Stimulated activated CD4-positive, alpha-beta T cell treated with anti-CD3 and anti-CD28 coated beads, Interleukin-12 subunit alpha, Interleukin-12 subunit beta, amount 100 ng/mL, for 48 hours (primary cell): ENCODE measurements at regions not wholly inside any gene's neighbourhood (a gene's known extent, or its start where the extent isn't known, plus 50 kb on each side); places are given as distances from the start of the nearest gene placed in this dataset.
"Not testable (repeated sequence)": the region's sequence is repeated elsewhere in the genome, so short reads cannot be mapped to it uniquely, and the experiment has no call there.

Source experiments
- DNase-seq, 3 donors: peaks; one replicate each; pipeline ENCODE4 v3.0.0-alpha.2; 2020; ENCODE audit warnings: low read depth in 2 of 3, low spot score in 1 of 3

- DNase-seq, result no peak
Measured at GRCh38 chr6:66210964-66211363, 503.9 kb upstream of the EYS start.

- no peak for DNase-seq
Measured at GRCh38 chr6:66200390-66200789, 493.4 kb upstream of the EYS start.

DNA sequence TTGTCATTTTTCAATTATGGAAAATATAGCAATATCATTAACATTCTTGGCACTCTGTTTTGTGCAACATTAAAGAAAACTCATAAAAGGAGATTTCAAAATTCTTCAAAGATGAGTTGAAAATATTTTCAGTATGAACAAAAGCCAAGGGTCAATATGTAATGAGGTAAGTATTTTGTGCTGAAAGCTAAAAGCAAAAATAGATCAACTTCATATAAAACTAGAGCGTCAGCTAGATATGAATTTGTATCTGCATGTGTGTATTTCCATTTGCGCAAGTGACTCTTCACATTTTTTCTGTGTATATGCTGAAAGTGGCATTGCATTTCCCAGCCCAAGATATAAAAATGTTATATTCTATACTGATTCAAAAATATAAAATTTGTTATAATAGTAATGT is 492.1 kb upstream of the EYS start:
- no peak for DNase-seq

GRCh38 chr6:66198062-66198624 is 491.1 kb upstream of the EYS start:
- DNase-seq, result no peak

GRCh38 chr6:66190858-66191257 is 483.8 kb upstream of the EYS start:
- DNase-seq, result no peak

GRCh38 chr6:66189915-66190314 is 482.9 kb upstream of the EYS start:
- no peak for DNase-seq

- no peak for DNase-seq
Measured at GRCh38 chr6:66186756-66187155, 479.7 kb upstream of the EYS start.

DNA sequence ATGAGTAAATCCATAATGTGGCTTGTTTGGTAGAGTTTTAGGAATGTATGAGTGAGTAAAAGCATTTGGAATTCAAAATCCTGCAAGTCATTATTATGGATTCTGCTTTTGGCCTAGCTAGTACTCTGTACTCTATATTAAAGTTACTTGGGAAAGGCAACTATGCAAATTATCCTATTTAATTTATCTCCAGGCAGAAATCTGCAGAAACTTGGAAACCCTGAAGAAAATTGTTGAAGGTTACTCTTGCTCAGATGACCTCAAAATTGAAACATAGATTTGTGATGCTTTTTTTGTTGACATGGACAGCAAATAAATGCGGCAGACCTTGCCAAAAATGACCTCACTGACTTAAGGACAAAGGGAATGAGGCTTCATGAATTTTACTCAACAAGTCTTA is 477.1 kb upstream of the EYS start:
- no peak for DNase-seq

- DNase-seq, result no peak
Measured at GRCh38 chr6:66179361-66179760, 472.3 kb upstream of the EYS start.

- no peak for DNase-seq
Measured at GRCh38 chr6:66173587-66173986, 466.6 kb upstream of the EYS start.

DNA sequence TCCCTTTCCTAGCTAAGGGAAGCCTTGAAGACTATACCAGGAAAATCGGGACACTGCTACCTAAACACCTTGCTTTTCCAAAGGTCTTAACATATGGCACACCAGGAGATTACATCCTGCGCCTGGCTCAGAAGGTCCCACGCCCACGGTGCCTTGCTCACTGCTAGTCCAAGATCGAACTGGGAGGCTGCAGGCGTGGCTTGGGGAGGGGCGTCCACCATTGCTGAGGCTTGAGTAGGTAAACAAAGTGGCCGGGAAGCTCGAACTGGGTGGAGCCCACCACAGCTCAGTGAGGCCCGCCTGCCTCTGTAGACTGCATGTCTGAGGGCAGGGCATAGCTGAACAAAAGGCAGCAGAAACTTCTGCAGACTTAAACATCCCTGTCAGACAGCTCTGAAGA is 459.7 kb upstream of the EYS start:
- DNase-seq, result not testable (repeated sequence)

GRCh38 chr6:66161546-66162108 is 454.6 kb upstream of the EYS start:
- DNase-seq, result no peak

GRCh38 chr6:66159937-66160336 is 452.9 kb upstream of the EYS start:
- no peak for DNase-seq

GRCh38 chr6:66153247-66153646 is 446.2 kb upstream of the EYS start:
- DNase-seq, result no peak

DNA sequence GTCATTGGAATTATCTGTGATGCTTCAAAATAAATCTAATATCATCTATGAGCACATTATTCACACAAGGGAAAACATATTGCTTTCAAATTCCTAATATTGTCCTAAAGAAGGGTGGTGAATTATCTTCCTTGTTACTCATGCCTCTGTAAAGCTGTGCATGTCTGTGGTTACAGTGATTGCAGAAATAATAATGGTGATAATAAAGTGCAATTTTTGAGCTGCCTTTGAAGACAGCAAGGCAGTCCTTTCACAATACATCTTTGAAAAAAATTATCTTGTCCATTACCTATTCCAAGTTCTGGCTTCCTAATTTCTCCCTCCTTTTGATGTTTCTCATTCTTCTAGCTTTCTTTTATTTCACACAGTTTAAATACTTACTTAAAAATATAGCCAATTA is 442.1 kb upstream of the EYS start:
- DNase-seq, result no peak

- no peak for DNase-seq
Measured at GRCh38 chr6:66145867-66146266, 438.8 kb upstream of the EYS start.

DNA sequence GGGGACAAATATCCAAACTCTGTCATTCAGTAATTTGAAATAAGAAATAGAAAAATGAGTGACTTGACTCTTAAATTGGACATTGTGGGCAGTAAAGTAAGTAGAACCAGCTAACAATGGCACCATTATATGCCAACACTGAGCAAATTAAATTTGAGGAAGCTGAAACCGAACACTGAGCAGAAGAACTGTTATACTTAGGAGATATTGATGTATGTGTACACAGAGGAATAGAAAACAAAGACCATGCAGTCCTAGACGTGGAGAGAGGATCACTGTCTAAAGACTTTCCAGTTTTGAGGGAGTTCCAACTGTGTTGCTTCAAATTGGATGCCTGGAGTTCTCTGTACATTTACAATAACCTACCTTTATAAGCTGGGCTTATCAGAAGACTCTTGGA is 427.0 kb upstream of the EYS start:
- DNase-seq, result no peak

GRCh38 chr6:66128656-66129055 is 421.6 kb upstream of the EYS start:
- no peak for DNase-seq

DNA sequence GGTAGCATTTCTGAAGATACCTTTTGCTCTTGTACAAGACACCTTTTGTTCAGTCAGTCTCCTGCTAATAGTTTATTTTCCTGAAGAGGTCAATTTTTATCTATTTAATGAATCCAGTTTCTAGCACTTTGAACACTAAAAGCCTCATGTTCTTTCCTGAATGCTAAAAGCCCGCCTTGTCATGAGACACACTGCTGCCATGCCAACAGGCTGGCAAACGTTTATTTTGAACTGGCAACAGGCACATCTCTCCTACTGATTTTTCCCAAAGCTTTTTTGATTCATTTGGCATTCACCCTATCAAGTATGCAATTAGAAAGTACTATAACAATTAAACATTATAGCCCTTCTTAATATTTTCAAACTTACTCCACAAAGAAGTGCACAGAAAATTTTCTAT is 421.2 kb upstream of the EYS start:
- DNase-seq, result no peak

DNA sequence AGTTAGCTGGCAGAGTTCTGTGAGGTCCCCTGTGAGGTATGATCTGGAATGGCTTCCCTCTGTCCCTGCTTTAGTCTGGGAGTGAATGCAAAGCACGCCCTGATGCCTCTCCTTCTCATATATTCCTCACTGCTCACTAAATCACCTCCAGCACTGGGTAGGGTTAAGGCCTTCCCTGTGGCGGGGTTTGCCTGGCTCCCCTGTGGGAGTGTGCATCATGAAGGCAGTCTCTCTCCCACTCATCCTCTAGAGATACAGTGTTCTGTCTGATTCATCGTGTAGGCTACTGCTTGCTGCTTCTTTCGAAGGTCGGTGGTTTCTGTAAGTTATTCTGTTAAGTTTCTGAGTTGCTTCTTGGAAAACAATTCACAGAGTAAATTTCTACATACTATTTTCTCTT is 420.0 kb upstream of the EYS start:
- no peak for DNase-seq

DNA sequence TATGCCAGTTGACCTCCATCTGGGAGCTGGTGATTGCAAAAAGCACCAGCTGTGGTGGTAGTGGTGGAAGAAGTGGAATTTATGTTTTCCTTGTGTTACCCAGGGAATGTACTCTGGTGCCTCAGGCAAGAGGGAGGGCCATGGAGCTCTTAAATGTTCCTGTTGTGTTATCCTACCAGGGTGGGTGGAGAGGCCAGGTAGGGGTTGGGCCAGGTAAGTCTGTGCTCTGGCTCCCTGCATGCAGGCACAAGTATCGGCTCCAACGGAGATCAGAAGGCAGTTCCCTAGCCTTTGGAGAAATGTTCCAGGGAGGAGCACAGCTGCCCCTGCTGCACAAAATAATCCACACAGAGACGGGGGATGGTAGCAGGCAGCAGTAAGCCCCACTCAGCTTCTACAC is 419.3 kb upstream of the EYS start:
- no peak for DNase-seq

DNA sequence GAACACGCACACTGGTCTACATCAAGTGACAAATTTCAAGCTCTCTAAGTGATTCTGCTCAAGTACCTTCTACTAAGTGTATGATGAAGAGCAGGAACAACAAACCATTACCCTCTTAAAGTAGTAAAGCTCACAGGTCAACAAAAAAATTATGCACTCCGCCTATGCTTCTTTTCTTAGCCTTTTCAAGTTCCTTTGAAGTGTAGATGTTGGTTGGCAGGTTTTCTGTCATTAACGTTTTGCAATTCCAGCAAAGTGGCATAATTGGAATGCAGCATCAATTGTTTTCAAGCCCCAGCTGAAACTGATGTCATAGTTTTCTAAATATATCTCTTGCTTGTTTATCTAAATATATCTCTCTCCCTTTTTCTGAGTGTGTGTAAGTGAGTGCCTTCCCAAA is 396.9 kb upstream of the EYS start:
- DNase-seq, result no peak

- DNase-seq, result no peak
Measured at GRCh38 chr6:66103354-66103753, 396.3 kb upstream of the EYS start.

DNA sequence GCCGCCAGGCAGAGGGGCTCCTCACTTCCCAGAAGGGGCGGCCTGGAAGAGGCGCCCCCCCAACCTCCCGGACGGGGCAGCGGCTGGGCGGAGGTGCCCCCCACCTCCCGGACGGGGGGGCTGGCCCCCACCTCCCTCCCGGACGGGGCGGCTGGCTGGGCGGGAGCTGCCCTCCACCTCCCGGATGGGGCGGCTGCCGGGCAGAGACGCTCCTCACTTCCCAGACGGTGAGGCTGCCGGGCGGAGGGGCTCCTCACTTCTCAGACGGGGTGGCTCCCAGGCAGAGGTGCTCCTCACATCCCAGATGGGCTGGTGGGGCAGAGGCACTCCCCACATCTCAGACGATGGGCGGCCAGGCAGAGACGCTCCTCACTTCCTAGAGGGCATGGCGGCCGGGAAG is 389.7 kb upstream of the EYS start:
- DNase-seq, result no peak
